Retina (tissue), 1 donor: ENCODE measurements at regions not wholly inside any gene's neighbourhood (a gene's known extent, or its start where the extent isn't known, plus 50 kb on each side); places are given as distances from the start of the nearest gene placed in this dataset.

Source experiments
- DNase-seq: peaks from one replicate; pipeline ENCODE4 v3.0.0-alpha.2; 2016

- DNase-seq, result no peak
Measured at GRCh38 chr18:73670524-73670923, 477.1 kb downstream of the FBXO15 start.

GRCh38 chr18:73670039-73670438, 477.6 kb downstream of the FBXO15 start:
- no peak for DNase-seq

- DNase-seq, result no peak
Measured at GRCh38 chr18:73669297-73669696, 478.3 kb downstream of the FBXO15 start.

- no peak for DNase-seq
Measured at GRCh38 chr18:73668051-73668450, 479.6 kb downstream of the FBXO15 start.

GRCh38 chr18:73666772-73667171, 480.9 kb downstream of the FBXO15 start:
- no peak for DNase-seq

- DNase-seq, result no peak
Measured at GRCh38 chr18:73664896-73665295, 482.7 kb downstream of the FBXO15 start.

GRCh38 chr18:73663581-73663980, 484.1 kb downstream of the FBXO15 start:
- no peak for DNase-seq

GRCh38 chr18:73662421-73662820, 485.2 kb downstream of the FBXO15 start:
- DNase-seq, result no peak

- no peak for DNase-seq
Measured at GRCh38 chr18:73660931-73661856, 486.4 kb downstream of the FBXO15 start.

- DNase-seq, result no peak
Measured at GRCh38 chr18:73656691-73657090, 490.9 kb downstream of the FBXO15 start.

- peak; percentile 28 for DNase-seq
Measured at GRCh38 chr18:73653827-73654226, 493.8 kb downstream of the FBXO15 start.

GRCh38 chr18:73653251-73653650, 494.4 kb downstream of the FBXO15 start:
- DNase-seq, result no peak

- no peak for DNase-seq
Measured at GRCh38 chr18:73647391-73647790, 500.2 kb downstream of the FBXO15 start.

- no peak for DNase-seq
Measured at GRCh38 chr18:73646772-73647171, 500.9 kb downstream of the FBXO15 start.

GRCh38 chr18:73646196-73646595, 501.4 kb downstream of the FBXO15 start:
- no peak for DNase-seq

- no peak for DNase-seq
Measured at GRCh38 chr18:73645160-73645715, 502.4 kb downstream of the FBXO15 start.

- DNase-seq, result no peak
Measured at GRCh38 chr18:73639788-73640187, 507.8 kb downstream of the FBXO15 start.

GRCh38 chr18:73638709-73639108, 508.9 kb downstream of the FBXO15 start:
- DNase-seq, result no peak

GRCh38 chr18:73636355-73636754, 511.3 kb downstream of the FBXO15 start:
- DNase-seq, result no peak

GRCh38 chr18:73626859-73627258, 520.8 kb downstream of the FBXO15 start:
- DNase-seq, result no peak

GRCh38 chr18:73626221-73626620, 521.4 kb downstream of the FBXO15 start:
- no peak for DNase-seq

- no peak for DNase-seq
Measured at GRCh38 chr18:73621091-73621490, 526.5 kb downstream of the FBXO15 start.

- DNase-seq, result no peak
Measured at GRCh38 chr18:73617981-73618380, 529.7 kb downstream of the FBXO15 start.

- no peak for DNase-seq
Measured at GRCh38 chr18:73615506-73615905, 532.1 kb downstream of the FBXO15 start.
